ENCODE measurements at regions not wholly inside any gene's neighbourhood (a gene's known extent, or its start where the extent isn't known, plus 50 kb on each side); places are given as distances from the start of the nearest gene placed in this dataset.

- H3K9me3 ChIP-seq (replicated peaks; ENCODE audit: control insufficient read depth, insufficient read depth, low read length), result no peaks in the 10 kb centered on the region
- no peak overlapping the region for H2AFZ ChIP-seq (ENCODE audit: control insufficient read depth, low read depth, low read length)
- H3K27me3 ChIP-seq (replicated peaks in 1 of 2; ENCODE audit: control insufficient read depth in 2 of 2, insufficient read depth in 2 of 2, low read length in 1 of 2), result no peaks in the 10 kb centered on the region
- FAIRE-seq, result no peak
- in situ Hi-C loops (cut with MboI) (no loop called here), intact Hi-C loops (cut with micrococcal nuclease; ENCODE audit: unreplicated experiment) (no loop called here)
- no peaks in the 10 kb centered on the region for H3K79me2 ChIP-seq (ENCODE audit: control insufficient read depth, insufficient read depth, low read length)
- H3K4me1 ChIP-seq (ENCODE audit: control insufficient read depth, insufficient read depth, low read length), result no peaks in the 10 kb centered on the region
- no peak for DNase-seq (ENCODE audit: low read depth, low spot score)
- no peaks in the 10 kb centered on the region for H3K36me3 ChIP-seq (ENCODE audit: control insufficient read depth in 2 of 2, insufficient read depth in 2 of 2, low read length in 1 of 2)
- ChIA-PET RAD21 (ENCODE audit: unreplicated experiment) (no interaction called here), CTCF (no interaction called here), SMC1A (ENCODE audit: uncharacterized antibody, unreplicated experiment) (no interaction called here), POLR2A (no interaction called here)
- no peak overlapping the region for H3K4me2 ChIP-seq (ENCODE audit: control insufficient read depth, insufficient read depth)
- ATAC-seq, result no peak
- no peak overlapping the region for H3K4me3 ChIP-seq
- WGBS (ENCODE audit: insufficient coverage, insufficient replicate concordance, low lambda C conversion rate, missing lambda C conversion rate), result 73% methylated on average over 1 of the region's 1 CpG
- H3K27ac ChIP-seq (ENCODE audit: control insufficient read depth, insufficient read depth), result no peak overlapping the region
- H3K9ac ChIP-seq (ENCODE audit: control insufficient read depth, insufficient read depth, low read length), result no peak overlapping the region
- H4K20me1 ChIP-seq (ENCODE audit: control insufficient read depth, insufficient read depth), result no peaks in the 10 kb centered on the region
- no TSS peak for BruUV-seq (replicated peaks)
- TF ChIP-seq MXI1 (IDR thresholded peaks at IDR 0.05; ENCODE audit: low read depth, low read length), result no peak
- TF ChIP-seq USF2 (IDR thresholded peaks at IDR 0.05; ENCODE audit: borderline replicate concordance, low read depth, low read length), result no peak
- no peak for TF ChIP-seq E2F8 (IDR thresholded peaks at IDR 0.05; ENCODE audit: low read depth, partially characterized antibody)
- no peak for TF ChIP-seq PRDM15 (CRISPR knock-in tag; IDR thresholded peaks at IDR 0.05)
- TF ChIP-seq LARP7 (IDR thresholded peaks at IDR 0.05), result no peak
- no peak for TF ChIP-seq MTA2 (IDR thresholded peaks at IDR 0.05; ENCODE audit: low read depth)
- no peak for TF ChIP-seq STAT1 (conservative IDR thresholded peaks at IDR 0.05)
- no peak for TF ChIP-seq E2F4 (IDR thresholded peaks at IDR 0.05; ENCODE audit: low read depth, low read length)
- no peak for TF ChIP-seq NFYA (IDR thresholded peaks at IDR 0.05; ENCODE audit: borderline replicate concordance, low read depth, low read length)
- no peak for TF ChIP-seq JUNB (IDR thresholded peaks at IDR 0.05)
- no peak for TF ChIP-seq GABPA (IDR thresholded peaks at IDR 0.05; ENCODE audit: low read depth)
- no peak for TF ChIP-seq TCF3 (IDR thresholded peaks at IDR 0.05; ENCODE audit: borderline replicate concordance, insufficient read depth, low read depth, low read length)
- TF ChIP-seq RELB (IDR thresholded peaks at IDR 0.05; ENCODE audit: low read depth), result no peak
- no peak for TF ChIP-seq RB1 (IDR thresholded peaks at IDR 0.05; ENCODE audit: borderline replicate concordance)
- TF ChIP-seq EP300 (IDR thresholded peaks at IDR 0.05; ENCODE audit: borderline replicate concordance in 1 of 2, control insufficient read depth in 1 of 2, low read depth in 2 of 2, low read length in 2 of 2), result no peak
These were observed 344.7 kb upstream of the TCF4 start for GRCh38 chr18:55932675-55933074.
